Amniotic epithelial cell (primary cell): ENCODE measurements at regions not wholly inside any gene's neighbourhood (a gene's known extent, or its start where the extent isn't known, plus 50 kb on each side); places are given as distances from the start of the nearest gene placed in this dataset.
"Not testable (repeated sequence)": the region's sequence is repeated elsewhere in the genome, so short reads cannot be mapped to it uniquely, and the experiment has no call there.

Source experiments
- DNase-seq: peaks from one replicate; pipeline ENCODE4 v3.0.0-alpha.2; 2010; ENCODE audit warnings: low read depth

DNA sequence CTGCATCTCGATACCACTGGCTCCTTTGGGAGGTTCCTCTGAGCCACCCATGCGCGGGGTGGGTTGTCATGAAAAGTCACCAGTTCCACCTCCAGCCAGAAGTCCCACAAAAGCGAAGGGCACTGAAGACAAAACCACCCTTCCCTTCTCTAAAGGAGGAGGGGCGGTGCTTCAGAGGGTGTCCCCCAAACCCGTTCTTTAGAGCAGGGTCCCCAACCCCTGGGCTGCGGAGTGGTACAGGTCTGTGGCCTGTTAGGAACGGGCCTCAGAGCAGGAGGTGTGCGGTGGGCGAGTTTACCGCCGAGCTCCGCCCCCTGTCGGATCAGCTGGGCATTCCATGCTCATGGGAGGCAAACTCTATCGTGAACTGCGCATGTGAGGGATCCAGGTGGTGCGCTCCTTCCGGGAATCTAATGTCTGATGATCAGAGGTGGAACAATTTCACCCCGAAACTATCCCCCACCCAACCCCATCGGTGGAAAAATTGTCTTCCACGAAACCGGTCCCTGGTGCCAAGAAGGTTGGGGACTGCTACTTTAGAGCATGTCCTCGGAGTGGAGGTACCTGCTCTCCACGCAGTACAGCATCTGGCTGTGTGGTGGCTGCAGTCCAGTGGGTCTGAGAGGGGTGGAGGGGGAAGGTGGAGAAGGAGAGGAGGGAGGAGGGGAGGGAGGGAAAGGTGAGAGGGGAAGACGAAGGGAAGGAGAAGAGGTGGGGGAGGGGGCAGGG, 72.9 kb upstream of the SEPTIN5 start:
- DNase-seq = peak; percentile 5

DNA sequence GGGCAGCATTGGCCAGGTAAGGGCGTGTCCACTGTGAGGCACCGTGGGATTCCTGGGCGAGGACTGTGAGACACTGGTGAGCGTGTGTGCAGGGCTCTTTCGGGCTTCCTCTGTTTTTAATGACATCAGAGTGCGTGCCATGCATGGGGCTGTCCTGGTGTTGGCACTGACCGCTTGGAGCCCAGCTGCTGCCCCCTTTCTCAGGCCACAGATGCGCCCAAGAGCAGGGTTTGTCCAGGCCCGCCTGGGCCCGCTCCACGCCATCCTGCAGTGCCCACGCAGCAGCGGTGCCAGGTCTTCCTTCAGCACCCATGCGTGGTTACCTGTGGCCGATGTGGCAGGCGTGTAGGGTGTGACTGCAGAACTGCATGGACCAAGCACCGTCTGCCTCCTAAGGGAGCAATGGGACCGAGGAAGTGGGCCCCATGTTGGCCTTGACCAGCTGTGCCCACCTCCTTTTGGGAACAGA, 72.3 kb upstream of the SEPTIN5 start:
- no peak for DNase-seq

DNA sequence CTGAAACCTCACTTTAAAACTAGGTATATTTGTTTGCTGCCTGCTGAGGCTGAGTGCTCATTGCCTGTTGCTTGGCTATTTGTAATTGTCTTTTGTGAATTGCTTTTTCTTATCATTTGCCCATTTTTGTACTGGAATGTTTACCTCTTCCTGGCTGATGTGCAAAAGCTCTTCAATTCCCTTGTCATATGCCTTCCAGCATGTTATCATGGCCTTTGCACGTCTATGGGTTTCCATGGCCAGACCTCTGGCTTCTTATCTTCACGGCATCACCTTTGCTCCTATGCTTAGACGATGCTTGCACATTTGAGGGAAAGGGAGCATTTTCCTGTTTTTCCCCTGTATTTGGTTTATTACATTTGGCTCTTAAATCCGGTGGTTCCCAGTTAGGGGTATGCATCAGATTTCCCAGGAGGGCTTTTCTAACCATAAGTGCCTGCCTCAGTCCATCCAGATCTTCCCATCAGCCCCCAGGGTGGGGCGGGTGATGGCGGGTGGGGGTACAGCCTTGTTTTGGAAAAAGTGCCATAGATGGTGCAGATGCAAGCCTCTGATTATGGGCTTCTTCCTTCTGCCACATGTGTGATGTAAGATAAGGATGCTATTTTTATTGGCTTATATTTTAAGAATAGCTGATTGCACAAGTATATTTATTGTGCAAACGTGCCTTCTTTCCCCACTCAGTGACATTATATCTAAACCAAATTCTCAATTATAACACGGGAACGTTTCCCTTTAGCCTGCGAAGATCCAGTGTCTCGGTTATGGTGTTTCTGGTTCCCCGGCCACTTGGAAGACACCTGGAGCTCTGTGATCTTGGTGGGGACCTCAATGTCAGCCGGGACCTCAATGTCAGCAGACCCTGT, 70.6 kb upstream of the SEPTIN5 start:
- DNase-seq = no peak

DNA sequence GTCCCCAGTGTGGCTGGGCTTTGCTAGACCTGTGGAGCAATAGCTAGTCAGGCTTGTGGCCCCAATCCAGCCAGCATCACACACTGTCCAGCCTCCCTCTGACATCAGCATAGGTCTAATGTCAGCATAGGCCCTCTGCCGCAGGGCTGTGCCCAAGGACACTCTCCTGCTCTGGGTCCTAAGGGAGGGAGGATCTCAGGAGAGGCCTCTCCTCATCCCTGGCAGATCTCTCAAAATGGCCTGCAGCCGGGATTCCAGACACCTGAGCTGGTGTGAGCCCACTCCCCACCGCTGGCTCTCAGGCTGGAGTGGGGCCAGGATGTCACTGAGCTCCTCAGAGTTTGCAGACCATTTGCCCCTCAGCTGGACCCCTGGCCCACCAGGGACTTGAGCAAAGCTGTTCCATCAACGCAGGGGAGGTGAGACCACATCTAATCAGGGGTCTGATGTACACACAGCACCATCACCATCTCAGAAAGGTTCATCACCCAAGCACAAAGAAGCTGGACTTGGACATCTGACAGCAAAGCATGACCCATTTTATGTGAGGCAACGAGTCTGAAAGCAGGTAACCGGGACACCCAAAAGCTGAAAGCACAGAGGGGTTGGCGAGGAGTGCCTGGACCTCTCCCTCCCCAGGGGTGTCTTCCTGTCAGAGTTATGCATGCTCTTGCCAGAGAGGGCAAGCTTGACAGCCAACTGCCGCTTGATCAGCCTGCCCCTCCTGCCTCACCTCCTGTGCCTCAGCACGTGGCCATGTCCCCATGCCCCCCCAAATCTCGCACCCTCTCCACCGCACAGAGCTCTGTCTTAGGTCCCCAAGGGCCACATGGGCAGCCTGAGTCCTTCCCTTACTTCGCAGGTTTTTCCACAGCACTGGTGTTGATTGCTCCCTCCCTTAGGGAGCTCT, 69.7 kb upstream of the SEPTIN5 start:
- DNase-seq = no peak

DNA sequence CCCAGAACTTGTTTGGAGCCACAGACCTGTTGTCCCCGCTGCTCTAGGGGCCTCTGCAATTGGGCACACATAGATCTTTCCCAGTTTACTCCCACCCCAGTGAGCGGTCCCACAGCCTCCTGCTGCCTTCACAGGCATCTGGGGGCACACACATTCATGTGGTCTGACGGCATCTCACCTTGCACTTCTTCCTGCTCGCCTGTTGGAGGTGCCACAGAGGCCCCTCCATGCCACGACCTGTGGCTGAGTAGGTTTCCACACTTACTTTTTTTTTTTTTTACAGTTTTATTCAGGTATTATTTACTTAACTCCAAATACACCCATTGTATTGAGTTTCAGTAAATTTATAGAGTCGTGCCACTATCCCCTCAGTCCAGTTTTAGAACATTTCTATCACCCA, 68.9 kb upstream of the SEPTIN5 start:
- no peak for DNase-seq

DNA sequence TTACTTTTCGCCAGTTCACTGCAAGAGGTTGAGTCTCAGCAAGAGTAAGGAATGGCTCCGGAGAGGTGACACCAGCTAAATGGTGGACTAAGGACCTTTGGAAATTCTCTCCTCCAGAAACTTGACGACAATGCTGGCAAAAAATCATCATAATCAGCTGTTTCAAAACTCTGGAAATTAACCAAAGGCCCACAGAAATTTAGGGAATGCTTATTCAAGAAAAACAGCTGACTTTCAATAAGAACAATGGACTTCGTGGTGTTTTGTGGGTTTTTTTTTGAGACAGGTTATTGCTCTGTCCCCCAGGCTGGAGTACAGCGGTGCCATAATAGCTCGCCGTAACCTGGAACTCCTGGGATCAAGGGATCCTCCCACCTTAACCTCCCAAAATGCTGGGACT, 68.4 kb upstream of the SEPTIN5 start:
- no peak for DNase-seq

DNA sequence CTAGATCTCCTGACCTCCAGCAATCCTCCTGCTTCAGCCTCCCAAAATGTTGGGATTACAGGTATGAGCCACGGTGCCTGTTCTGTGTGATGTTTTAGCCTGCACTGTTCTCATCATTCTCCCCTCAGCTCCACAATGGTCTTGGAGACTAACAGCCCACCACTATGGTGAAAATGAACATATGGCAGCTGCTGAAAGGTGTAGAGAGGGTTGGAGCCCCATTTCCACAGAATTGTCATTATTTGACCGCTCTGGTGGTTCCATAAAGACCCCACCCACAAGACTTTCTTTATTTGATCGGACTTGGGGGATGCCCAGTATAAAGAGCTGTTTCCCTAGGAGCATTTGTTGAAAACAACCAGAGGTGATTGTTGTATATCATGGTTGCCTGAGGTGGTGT, 67.9 kb upstream of the SEPTIN5 start:
- DNase-seq = no peak

DNA sequence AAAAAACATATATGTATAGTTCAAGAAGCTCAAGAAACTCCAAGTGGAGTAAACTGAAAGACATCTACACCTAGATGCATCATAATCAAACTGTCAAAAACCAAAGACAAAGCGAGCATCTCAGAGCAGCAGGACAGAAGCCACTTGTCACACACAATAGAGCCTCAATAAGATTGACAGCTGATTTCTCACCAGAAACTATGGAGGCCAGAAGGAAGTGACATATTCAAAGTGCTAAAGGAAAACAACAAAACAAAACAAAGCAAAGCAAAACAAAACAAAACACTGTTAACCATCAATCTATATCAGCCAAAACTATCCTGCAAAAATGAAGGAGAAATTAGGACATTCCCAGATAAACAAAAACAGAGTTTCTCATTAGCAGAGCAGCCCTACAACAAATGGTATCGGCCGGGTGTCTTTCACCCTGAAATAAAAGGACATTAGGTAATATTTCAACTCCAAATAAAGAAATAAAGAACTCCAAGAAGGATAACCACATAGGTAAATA, 65.8 kb upstream of the SEPTIN5 start:
- peak; percentile 15 for DNase-seq

DNA sequence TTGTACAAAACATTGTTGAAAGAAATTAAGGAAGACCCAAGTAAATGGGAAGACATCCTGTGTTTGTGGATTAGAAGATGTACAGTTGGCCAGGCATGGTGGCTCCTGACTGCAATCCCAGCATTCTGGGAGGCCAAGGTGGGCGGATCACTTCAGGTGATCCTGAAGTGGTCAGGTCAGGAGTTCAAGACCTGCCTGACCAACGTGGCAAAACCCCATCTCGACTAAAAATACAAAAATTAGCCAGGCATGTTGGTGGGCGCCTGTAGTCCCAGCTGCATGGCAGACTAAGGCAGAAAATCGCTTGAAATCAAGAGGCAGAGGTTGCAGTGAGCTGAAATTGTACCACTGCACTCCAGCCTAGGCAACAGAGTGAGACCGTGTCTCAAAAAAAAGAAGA, 62.0 kb upstream of the SEPTIN5 start:
- no peak for DNase-seq

DNA sequence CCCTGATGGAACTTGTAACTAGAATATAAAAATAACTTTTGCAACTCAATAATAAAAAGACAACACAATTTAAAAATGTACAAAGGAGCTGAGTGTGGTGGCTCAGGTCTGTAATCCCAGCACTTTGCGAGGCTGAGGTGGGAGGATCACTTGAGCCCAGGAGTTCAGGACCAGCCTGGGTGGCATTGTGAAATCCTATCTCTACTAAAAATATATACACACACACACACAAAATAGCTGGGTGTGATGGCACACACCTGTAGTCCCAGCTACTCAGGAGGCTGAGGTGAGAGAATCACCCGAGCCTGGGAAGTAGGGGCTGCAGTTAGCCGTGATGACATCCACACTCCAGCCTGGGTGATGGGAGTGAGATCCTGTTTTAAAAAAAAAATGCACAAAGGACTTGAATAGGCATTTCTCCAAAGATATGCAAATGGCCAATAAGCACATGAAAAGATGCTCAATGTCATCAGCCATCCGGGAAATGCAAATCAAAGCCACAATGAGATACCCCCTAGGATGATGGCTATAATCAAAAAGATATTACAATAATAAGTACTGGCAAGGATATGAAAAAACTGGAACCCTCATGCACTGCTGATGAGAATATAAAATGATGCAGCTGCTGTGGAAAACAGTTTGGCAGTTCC, 59.8 kb upstream of the SEPTIN5 start:
- no peak for DNase-seq

DNA sequence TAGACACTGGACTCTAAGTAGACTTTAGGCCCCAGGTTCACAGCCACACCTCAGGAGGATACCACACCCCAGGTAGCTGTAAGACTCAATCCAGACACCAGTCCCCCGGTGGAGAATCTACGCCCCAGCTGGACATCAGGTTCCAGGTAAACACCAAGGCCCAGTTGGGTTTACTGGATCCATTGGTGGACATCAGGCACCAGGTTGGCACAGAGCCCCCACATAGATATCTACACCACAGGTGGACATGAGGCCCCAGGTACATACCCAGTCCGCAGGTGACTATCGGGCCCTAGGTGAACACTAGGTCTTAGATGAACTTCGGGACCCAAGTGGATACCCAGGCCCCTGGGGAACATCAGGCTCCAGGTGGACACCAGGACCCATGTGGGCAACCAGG, 58.9 kb upstream of the SEPTIN5 start:
- DNase-seq = no peak

DNA sequence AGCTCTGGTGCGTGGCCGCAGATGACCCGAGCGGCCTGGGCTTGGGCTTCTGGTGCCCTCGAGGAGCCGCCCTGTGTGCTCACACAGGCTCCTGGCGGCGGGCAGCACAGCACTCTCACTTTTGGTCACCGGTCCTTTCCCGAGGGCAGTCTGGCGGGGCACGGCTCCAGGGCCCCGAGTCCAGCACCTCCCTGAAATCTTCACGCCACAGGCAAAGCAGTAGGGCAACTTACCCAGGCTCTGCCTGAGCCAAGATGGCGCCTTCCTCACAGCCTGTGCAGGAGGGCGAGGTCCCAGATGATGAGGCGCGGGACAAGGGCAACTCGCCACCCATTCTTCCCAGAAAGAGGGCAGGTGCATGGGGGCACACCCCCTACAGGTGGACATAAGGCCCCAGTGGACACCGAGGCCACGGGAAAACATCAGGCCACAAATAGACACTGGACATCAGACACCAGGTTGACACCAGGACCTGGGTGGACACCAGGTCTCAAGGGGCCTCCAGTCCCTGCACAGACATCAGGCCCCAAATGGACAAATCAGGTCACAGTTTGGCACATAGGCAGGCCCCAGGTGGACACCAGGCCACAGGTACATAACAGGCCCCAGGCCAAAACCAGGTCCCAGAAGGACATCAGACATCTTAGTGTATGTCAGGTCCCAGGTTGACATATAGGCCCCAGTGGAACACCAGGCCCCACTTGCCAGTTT, 57.6 kb upstream of the SEPTIN5 start:
- DNase-seq = no peak

DNA sequence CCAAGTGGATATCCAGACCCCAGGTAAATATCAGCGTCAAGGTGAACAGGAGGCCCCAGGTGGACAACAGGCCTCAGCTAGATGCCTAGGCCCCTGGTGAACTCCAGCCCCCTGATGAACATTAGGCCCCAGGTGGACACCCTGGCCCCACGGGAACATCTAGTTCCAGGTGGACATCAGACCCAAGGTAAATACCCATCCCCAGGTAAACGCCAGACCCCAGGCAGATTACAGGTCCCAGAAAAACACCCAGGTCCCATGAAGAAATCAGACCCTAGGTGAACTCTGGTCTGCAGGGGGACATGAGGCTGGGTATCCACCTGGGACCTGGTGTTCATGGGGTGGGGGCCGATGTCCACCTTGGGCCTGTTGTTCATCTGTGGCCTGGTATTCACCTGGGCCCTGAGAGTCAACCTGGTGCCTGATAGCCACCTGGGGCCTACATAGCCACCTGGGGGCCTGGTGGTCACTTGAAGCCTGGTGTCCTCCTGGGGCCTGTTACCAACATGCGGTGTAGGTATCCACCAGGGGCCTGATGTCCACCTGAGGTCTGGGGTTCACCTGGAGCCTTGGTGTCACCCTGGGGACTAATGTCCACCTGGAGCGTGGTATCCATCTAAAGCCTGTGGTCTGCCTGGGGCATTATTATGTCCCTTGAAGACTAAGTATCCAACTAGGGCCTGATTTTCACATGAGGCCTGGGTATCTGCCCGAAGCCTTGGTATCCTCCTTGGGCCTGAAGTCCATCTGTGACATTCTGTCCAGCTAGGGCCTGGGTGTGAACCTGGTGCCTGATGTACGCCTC, 56.8 kb upstream of the SEPTIN5 start:
- no peak for DNase-seq

DNA sequence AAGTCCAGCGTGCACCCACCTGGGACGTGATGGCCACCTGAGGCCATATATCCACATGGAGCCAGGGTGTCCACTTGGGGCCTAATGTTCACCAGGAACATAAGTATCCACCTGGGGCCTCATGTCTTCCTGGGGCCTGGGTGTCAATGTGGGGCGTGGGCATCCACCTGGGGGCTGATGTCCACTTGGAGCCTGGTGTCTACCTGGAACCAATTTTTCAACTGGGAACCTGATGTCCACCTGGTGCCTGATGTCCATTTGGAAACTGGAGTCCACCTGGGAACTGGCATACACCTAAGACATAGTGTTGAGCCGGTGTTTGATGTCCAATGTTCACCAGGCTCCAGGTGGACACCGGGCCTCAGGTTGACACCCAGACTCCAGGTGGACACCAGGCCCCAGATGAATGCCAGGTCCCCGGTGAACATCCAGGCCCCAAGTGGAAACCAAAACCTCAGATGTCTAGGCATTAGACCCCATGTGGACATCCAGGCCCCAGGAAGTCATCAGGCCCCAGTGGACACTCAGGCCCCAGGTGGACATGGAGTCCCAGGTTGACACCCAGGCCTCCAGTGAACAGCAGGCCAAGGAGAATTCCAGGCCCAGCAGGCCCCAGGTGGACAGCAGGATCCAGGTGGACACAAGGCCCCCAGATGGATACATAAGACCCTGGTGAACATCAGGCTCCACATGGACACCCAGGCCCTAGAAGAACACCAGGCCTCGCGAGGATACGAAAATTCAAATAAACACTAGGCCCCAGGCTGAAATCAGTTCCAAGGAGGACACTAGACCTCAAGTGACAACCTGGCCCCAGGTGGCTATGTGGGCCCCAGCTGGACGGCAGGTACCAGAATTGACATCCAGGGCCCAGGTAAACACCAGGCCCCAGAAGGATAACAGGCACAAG, 56.0 kb upstream of the SEPTIN5 start:
- no peak for DNase-seq

DNA sequence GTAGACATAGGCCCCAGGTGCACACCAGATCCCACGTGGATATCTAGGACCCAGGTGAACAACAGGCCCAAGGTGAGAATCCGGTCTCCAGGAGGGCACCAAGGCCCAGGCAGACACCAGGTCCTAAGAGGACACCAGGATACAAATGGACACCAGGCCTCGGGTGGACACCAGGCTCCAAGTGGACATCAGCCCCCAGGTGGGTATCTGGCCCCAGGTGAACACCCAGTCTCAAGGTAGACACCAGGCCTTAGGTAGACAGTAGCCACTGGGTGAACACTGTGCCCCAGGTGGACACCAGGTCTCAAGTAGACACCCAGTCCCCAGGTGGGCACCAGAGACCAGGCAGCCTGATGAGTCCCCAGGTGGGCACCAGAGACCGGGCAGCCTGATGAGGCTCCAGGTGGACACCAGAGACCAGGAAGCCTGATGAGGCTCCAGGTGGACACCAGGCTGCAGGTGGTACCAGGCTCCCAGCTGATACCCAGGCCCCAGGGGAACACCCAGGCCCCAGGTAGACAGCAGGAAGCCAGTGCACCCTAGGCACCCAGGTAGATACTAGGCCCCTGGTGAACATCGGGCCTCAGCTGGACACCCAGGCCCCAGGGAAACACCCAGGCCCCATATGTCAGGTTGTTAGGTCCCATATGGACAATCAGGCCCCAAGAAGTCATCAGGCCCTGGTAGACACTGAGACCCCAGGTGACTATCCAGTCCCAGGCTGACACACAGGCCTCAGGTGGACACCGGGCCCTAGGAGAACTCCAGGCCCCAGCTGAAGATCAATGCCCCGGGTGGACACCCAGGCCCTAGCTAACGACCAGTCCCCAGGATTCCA, 55.1 kb upstream of the SEPTIN5 start:
- no peak for DNase-seq

DNA sequence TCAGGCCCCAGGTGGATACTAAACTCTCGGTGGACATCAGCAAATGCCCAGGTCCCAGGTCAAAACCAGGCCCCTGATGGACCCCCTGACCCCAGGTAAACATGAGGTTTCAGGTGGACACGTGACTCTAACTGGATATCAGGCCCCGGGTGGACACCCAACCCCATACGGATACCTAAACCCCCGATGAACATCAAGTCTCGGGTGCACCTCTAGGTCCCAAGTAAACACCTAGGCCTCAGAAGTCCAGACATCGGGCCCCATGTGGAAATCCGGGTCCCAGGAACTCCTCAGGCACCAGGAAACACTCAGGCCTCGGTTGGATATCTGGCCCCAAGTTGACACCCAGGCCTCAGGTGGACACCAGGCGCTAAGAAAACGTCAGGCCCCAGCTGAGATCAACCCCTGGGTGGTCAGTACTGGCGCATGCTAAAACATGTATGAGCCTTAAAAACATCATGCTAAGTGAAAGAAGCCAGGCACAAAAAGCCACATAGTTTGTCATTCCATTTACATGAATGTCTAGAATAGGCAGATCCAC, 54.4 kb upstream of the SEPTIN5 start:
- DNase-seq = no peak

DNA sequence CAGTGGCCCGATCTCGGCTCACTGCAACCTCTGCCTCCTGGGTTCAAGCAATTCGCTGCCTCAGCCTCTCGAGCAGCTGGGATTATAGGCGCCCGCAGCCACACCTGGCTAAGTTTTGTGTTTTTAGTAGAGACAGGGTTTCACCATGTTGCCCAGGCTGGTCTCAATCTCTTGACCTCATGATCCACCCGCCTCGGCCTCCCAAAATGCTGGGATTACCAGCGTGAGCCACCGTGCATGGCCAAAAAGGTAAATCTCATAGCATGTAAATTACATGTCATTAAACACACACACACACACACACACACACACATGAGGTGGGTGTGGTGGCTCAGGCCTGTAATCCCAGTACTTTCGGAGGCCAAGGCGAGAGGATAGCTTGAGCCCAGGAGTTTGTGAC, 53.7 kb upstream of the SEPTIN5 start:
- DNase-seq = not testable (repeated sequence)

DNA sequence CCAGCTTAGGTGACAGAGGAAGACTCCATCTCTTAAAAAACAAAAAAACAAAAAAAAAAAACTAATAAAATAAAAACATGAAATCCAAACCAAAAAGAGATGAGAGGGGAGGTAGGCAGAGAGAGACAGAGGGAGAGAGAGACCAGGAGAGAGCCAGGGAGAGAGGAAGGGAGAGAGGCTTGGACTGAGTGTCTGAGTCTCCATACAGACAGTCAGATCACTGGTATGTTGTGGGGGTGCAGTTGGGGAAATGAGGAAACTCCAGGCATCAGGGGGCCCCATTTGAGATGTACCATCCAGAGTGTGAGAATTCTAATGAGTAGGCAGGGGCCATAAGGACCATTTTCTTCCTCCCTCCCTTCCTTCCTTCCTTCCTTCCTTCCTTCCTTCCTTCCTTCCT, 53.1 kb upstream of the SEPTIN5 start:
- DNase-seq = no peak
